SIG-M5 (cell line): ENCODE measurements at regions not wholly inside any gene's neighbourhood (a gene's known extent, or its start where the extent isn't known, plus 50 kb on each side); places are given as distances from the start of the nearest gene placed in this dataset.
"Not testable (repeated sequence)": the region's sequence is repeated elsewhere in the genome, so short reads cannot be mapped to it uniquely, and the experiment has no call there.

ENCODE experiments used
- DNase-seq: peaks from one replicate; lab custom pipeline; 2025; lab: John Stamatoyannopoulos, UW

- DNase-seq = no peak
Measured at GRCh38 chr11:64428693-64429092, 69.7 kb downstream of the RPS6KA4 start.

GRCh38 chr11:64429970-64430369, 71.0 kb downstream of the RPS6KA4 start:
- no peak for DNase-seq

GRCh38 chr11:64430645-64431044, 71.7 kb downstream of the RPS6KA4 start:
- DNase-seq = no peak

- DNase-seq = no peak
Measured at GRCh38 chr11:64436000-64436399, 77.0 kb downstream of the RPS6KA4 start.

GRCh38 chr11:64437426-64437825, 78.5 kb downstream of the RPS6KA4 start:
- DNase-seq = no peak

- no peak for DNase-seq
Measured at GRCh38 chr11:64438986-64439771, 80.2 kb downstream of the RPS6KA4 start.

- DNase-seq = not testable (repeated sequence)
Measured at GRCh38 chr11:64439772-64440491, 81.0 kb downstream of the RPS6KA4 start.

- no peak for DNase-seq
Measured at GRCh38 chr11:64441127-64441526, 82.2 kb downstream of the RPS6KA4 start.

GRCh38 chr11:64443001-64443400, 84.0 kb downstream of the RPS6KA4 start:
- no peak for DNase-seq

- no peak for DNase-seq
Measured at GRCh38 chr11:64444838-64445441, 86.0 kb downstream of the RPS6KA4 start.

- no peak for DNase-seq
Measured at GRCh38 chr11:64445651-64446050, 86.7 kb downstream of the RPS6KA4 start.

- DNase-seq = peak; percentile 87
Measured at GRCh38 chr11:64447831-64448598, 89.1 kb downstream of the RPS6KA4 start.

GRCh38 chr11:64448599-64449380, 89.8 kb downstream of the RPS6KA4 start:
- DNase-seq = no peak

GRCh38 chr11:64449381-64450167, 90.6 kb downstream of the RPS6KA4 start:
- DNase-seq = no peak

GRCh38 chr11:64450168-64450560, 91.2 kb downstream of the RPS6KA4 start:
- DNase-seq = no peak

- DNase-seq = no peak
Measured at GRCh38 chr11:64451856-64452255, 92.9 kb downstream of the RPS6KA4 start.

GRCh38 chr11:64453466-64453865, 94.5 kb downstream of the RPS6KA4 start:
- DNase-seq = no peak

GRCh38 chr11:64455456-64456261, 96.7 kb downstream of the RPS6KA4 start:
- no peak for DNase-seq

- no peak for DNase-seq
Measured at GRCh38 chr11:64456509-64457320, 97.8 kb downstream of the RPS6KA4 start.
